ENCODE measurements at regions not wholly inside any gene's neighbourhood (a gene's known extent, or its start where the extent isn't known, plus 50 kb on each side); places are given as distances from the start of the nearest gene placed in this dataset.

DNA sequence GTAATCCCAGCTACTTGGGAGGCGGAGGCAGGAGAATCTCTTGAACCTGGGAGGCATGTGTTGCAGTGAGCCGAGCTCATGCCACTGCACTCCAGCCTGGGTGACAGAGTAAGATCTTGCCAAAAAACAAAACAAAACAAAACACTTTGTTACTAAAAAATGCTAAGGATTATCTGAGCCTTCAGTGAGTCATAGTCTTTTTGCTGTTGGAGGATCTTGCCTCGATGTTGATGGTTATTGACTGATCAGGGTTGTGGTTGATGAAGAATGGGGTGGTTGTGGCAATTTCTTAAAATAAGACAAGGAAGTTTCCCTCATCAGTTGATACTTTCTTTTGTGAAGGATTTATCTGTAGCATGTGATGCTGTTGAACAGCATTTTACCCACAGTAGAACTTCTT is 196.8 kb upstream of the HDDC2 start:
- intact Hi-C loops (cut with DNase I): no loop called here
- Histone ChIP-seq H3K4me3 (no peak overlapping the region), H3K27ac (no peak overlapping the region), H3K4me1 (no peaks in the 10 kb centered on the region), H3K36me3 (no peaks in the 10 kb centered on the region), H3K9me3 (no peaks in the 10 kb centered on the region), H3K27me3 (no peaks in the 10 kb centered on the region)
- DNase-seq: no peak
- WGBS, 2 donors: 55 to 80% methylated on average over 3 of the region's 3 CpGs
- TF ChIP-seq, protein P1, sequence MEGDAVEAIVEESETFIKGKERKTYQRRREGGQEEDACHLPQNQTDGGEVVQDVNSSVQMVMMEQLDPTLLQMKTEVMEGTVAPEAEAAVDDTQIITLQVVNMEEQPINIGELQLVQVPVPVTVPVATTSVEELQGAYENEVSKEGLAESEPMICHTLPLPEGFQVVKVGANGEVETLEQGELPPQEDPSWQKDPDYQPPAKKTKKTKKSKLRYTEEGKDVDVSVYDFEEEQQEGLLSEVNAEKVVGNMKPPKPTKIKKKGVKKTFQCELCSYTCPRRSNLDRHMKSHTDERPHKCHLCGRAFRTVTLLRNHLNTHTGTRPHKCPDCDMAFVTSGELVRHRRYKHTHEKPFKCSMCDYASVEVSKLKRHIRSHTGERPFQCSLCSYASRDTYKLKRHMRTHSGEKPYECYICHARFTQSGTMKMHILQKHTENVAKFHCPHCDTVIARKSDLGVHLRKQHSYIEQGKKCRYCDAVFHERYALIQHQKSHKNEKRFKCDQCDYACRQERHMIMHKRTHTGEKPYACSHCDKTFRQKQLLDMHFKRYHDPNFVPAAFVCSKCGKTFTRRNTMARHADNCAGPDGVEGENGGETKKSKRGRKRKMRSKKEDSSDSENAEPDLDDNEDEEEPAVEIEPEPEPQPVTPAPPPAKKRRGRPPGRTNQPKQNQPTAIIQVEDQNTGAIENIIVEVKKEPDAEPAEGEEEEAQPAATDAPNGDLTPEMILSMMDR (IDR thresholded peaks at IDR 0.05): no peak
- TF ChIP-seq POLR2A (IDR thresholded peaks at IDR 0.05): no peak

DNA sequence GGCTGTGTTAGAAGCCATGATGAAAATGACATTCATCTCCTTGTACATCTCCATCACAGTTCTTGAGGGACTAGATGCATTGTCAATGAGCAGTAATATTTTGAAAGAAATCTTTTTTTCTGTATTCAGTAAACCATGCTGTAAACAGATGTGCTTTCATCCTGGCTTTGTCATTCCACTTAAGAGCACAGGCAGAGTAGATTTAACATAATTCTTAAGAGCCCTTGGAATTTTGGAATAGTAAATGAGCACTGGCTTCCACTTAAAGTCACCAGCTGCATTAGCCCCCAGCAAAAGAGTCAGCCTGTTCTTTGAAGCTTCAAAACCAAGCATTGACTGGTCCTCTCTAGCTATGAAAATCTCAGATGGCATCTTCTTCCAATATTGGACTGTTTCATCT is 197.8 kb upstream of the HDDC2 start:
- Histone ChIP-seq H3K36me3 (no peaks in the 10 kb centered on the region), H3K27ac (no peak overlapping the region), H3K4me3 (no peak overlapping the region), H3K27me3 (no peaks in the 10 kb centered on the region), H3K9me3 (no peaks in the 10 kb centered on the region), H3K4me1 (no peaks in the 10 kb centered on the region)
- no peak for DNase-seq
- intact Hi-C loops (cut with DNase I): no loop called here
- TF ChIP-seq, protein P1 (IDR thresholded peaks at IDR 0.05): no peak
- TF ChIP-seq POLR2A (IDR thresholded peaks at IDR 0.05): no peak

DNA sequence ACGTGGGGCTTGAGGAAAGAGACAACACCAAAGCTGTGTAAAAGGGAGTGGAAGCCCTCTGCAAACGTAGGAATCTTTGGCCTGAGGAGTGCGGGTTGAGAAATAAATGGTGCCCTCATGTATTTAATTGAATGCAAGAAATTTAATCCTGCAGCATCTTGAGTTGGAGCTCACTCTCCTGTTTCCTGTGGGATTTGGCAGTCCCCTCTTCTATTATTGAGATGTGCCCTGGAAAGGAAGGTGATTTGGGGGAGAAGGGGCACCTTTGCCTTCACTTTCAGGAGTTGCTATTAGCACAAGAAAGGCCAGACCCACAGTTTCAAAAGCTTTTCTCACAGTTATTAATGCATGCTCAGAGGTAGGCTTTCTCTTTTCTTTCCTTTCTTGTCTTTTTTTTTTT is 201.4 kb upstream of the HDDC2 start:
- no peaks in the 10 kb centered on the region for H3K36me3 ChIP-seq
- no peaks in the 10 kb centered on the region for H3K9me3 ChIP-seq
- H3K4me1 ChIP-seq: no peaks in the 10 kb centered on the region
- intact Hi-C loops (cut with DNase I): no loop called here
- no peak overlapping the region for H3K27ac ChIP-seq
- no peak overlapping the region for H3K4me3 ChIP-seq
- 65 to 69% methylated on average over 3 of the region's 3 CpGs for WGBS, 2 donors
- DNase-seq: no peak
- TF ChIP-seq, protein P1 (IDR thresholded peaks at IDR 0.05): no peak
- TF ChIP-seq POLR2A (IDR thresholded peaks at IDR 0.05): no peak
- H3K27me3 ChIP-seq: no peaks in the 10 kb centered on the region

DNA sequence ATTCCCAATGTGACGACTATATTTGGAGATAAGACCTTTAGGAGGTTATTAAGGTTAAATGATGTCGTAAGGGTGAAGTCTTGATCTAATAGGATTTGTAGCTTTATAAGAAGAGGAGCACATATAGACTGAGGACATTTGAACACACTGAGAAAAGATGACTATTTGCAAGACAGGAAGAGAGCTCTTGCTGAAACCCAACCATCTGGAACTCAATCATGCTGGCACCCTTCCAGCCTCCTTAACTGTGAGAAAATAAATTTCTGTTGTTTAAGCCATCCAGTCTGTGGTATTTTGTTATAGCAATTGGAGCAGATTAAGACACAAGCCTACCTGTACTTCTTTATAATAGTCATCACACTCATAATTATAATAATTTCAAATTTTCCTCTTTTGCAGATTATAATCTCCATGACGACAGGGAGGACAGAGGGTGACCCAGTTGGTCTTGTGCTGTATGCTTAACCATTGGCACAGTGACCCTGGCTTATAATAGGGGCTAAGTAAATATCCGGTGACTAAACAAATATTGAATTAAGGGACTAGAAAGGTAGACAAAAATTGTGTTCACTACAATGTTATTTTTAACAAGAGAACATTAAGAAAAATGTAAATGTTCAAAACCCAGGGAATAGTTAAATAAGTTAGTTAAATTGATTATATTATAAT is 206.4 kb upstream of the HDDC2 start:
- TF ChIP-seq POLR2A (IDR thresholded peaks at IDR 0.05): no peak
- TF ChIP-seq, protein P1 (IDR thresholded peaks at IDR 0.05): no peak
- 67 to 73% methylated on average over 4 of the region's 4 CpGs for WGBS, 2 donors

DNA sequence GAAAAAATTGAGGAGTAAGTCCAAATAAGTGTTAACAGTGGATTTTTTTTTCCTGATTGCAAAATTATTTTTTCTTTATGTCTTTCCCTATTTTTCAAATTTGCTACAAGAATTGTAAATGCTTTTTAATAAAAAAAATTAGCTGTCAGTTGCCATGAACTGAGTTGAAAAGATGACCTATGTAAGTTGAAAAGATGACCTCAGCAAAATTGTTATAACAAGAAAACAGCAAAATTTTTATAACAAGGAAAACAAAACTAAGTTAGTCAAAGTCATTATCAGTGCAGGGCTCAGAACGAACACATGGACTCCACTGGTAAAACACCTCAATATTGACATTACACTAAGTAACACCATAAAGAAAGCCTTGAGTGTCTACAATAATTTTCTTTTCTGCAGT is 207.0 kb upstream of the HDDC2 start:
- Histone ChIP-seq H3K27ac (no peak overlapping the region), H3K9me3 (no peaks in the 10 kb centered on the region), H3K36me3 (no peaks in the 10 kb centered on the region), H3K27me3 (no peaks in the 10 kb centered on the region), H3K4me1 (no peaks in the 10 kb centered on the region), H3K4me3 (no peak overlapping the region)
- TF ChIP-seq, protein P1 (IDR thresholded peaks at IDR 0.05): no peak
- TF ChIP-seq POLR2A (IDR thresholded peaks at IDR 0.05): no peak
- DNase-seq: no peak
- 68 to 81% methylated on average over 1 of the region's 1 CpG for WGBS, 2 donors
- intact Hi-C loops (cut with DNase I): no loop called here

More for the DNA sequence above, 206.4 kb upstream of the HDDC2 start:
- no peak overlapping the region for H3K27ac ChIP-seq
- H3K9me3 ChIP-seq: no peaks in the 10 kb centered on the region
- H3K36me3 ChIP-seq: no peaks in the 10 kb centered on the region
- intact Hi-C loops (cut with DNase I): no loop called here
- no peaks in the 10 kb centered on the region for H3K4me1 ChIP-seq
- DNase-seq: no peak
- no peak overlapping the region for H3K4me3 ChIP-seq
- no peaks in the 10 kb centered on the region for H3K27me3 ChIP-seq
